Effector CD4-positive, alpha-beta T cell (primary cell): ENCODE measurements at regions not wholly inside any gene's neighbourhood (a gene's known extent, or its start where the extent isn't known, plus 50 kb on each side); places are given as distances from the start of the nearest gene placed in this dataset.
"Not testable (repeated sequence)": the region's sequence is repeated elsewhere in the genome, so short reads cannot be mapped to it uniquely, and the experiment has no call there.

ENCODE experiments used
- DNase-seq: peaks from one replicate; pipeline ENCODE4 v3.0.0-alpha.2; 2020

GRCh38 chr7:55743454-55743717 lies 119.2 kb downstream of the SEPTIN14 start:
- not testable (repeated sequence) for DNase-seq

DNA sequence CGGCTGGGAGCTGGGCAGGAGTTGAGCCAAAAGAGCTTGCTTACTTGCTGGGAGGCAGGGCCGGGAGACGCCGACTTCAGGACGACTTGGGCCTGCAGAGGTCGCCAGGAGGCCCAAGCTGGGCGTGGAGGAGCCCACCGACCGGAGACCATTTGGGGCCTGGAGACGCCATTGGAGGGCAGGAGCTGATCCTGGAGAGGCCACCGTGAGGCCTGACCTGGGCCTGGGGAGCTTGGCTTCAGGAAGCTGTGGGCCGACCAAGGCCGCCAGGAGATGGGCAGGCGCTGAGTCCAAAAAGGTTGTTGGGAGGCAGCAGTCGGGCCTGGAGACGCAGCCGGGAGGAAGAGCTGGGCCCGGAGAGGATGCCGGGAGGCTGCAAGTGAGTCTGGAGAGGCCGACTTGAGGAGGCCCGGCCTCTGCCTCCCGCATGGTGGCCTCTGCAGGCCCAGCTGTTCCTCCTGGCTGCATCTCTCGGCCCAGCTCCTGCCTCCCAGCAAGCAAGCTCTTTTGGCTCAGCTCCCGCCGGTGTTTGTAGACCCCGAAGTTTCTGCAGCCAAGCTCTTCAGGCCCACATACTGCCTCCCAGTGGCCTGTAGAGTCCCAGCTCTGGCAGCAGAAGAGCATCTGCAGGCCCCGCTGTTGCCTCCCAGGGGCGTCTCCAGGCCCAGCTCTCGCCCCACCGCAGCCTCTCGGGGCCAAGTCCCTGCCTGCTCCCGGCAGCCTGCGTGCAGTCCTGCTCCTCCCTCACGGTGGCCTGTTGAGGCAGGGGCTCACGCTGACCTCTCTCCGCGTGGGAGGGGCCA lies 119.7 kb downstream of the SEPTIN14 start:
- not testable (repeated sequence) for DNase-seq

DNA sequence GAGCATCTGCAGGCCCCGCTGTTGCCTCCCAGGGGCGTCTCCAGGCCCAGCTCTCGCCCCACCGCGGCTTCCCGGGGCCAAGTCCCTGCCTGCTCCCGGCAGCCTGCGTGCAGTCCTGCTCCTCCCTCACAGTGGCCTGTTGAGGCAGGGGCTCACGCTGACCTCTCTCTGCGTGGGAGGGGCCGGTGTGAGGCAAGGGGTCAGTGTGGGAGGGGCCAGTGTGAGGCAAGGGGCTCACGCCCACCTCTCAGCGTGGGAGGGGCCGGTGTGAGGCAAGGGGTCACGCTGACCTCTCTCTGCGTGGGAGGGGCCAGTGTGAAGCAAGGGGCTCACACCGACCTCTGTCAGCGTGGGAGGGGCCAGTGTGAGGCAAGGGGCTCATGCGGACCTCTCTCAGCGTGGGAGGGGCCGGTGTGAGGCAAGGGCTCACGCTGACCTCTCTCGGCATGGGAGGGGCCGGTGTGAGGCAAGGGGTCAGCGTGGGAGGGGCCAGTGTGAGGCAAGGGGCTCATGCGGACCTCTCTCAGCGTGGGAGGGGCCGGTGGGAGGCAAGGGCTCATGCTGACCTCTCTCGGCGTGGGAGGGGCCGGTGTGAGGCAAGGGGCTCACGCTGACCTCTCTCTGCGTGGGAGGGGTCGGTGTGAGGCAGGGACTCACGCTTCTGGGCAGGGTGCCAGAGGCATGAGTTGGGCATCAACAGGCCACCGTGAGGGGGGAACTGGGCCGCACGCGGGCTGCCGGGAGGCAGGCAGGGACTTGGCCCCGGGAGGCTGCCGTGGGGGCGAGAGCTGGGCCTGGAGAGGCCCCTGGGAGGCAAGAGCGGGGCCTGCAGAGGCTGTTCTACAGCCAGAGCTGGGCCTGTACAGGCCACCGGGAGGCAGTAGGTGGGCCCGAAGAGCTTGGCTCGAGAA lies 120.6 kb downstream of the SEPTIN14 start:
- not testable (repeated sequence) for DNase-seq

- not testable (repeated sequence) for DNase-seq
Measured at GRCh38 chr7:55740633-55741250, 121.8 kb downstream of the SEPTIN14 start.

DNA sequence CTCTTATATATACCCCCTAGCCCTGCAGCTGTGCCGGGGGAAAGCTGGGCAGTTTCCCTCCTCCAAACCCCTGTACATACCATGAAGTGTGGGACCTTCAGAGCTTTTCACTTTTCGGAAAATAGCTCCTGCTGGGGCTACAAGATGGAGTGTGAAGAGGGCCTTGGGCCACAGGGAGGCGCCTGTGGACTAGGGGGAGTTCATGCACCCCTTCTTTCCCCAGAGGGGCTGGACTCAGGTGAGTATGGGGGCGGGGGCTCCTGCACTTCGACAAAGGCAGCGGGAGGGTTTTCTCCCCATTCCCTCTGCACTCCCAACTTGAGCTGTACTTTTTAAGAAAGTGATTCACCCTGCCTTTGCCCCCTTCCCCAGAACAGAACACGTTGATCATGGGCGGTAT lies 122.5 kb downstream of the SEPTIN14 start:
- not testable (repeated sequence) for DNase-seq

DNA sequence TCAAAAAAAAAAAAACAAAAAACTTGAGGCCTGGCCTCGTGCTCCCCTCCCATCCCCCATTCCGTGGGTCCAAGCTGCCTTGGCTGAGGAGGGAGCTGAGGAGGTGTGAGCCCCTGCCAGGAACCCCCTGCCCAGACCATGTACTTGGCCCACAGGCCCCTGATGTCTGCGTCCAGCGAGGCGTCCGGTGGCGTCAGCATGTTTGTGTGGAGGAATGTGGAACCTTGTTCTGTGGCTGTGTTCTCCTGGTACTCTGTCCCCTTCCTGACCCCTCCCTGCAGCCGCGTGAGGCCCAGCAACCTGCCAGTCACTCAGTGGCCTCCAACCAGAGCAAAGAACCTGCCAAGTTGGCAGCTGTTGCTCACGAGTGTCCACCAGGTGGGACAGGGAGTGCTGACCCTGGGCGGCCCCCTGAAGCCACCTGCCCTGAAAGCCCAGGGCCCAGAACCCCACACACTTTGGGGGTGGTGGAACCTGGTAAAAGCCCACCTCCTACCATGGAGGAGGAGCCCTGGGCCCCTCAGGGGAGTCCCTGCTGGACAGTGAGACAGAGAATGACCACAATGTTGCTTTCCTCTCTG lies 125.8 kb downstream of the SEPTIN14 start:
- not testable (repeated sequence) for DNase-seq

- DNase-seq: no peak
Measured at GRCh38 chr7:55733241-55734140, 129.1 kb downstream of the SEPTIN14 start.

- no peak for DNase-seq
Measured at GRCh38 chr7:55731931-55732330, 130.6 kb downstream of the SEPTIN14 start.

DNA sequence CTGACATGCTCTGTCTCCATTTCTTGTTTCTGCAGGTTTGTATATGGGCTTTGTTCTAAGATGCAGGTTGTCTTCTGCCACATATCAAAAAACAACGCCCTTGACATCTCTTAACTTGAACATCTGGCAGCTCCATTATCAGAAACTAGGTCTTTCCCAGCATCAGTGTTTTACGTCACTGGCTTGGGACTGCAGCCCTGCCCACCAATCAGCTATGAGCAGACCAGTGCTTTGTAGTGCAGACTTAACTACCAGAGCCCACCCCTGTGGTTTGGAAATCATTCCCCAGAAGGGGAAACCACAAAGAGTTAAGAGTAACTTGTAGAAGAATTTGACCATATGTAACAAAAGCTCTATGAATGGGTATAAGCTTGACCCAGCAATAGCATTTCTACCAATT lies 132.4 kb downstream of the SEPTIN14 start:
- no peak for DNase-seq

GRCh38 chr7:55723621-55723941 lies 139.0 kb downstream of the SEPTIN14 start:
- no peak for DNase-seq

DNA sequence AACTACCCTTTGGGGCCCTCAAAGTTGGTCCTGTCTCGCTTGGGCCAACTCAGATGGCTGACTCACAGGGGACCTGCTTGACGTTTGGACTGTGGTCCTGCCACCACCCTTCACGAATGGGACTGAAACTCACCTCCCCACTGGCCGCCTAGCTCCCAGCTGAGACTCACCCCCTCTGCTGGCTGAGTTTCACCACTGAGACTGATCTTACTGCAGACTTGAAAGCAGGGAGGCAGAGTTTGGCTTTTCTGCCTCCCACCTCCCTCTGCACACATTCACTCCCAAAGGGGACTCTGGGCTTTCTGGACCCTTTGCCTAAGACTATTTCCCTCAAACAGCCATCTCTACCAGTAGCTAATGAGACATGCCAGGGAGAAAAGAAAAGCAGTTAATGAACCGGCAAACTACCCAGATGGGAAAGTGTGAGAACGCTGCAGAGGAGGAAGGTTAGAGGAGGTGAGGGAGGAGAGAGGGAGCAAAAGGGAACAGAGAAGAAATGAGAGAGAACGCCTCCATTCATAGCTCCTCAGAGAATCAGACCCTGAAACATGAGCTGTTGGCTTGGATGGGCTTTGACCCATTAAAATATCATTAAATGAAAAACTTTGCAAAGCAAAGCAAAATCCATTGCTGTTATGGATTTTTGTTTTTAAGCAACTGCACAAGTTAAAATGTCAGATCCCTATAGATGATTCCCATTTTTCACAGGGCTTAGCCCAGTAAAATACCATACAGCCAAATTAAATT lies 139.5 kb downstream of the SEPTIN14 start:
- not testable (repeated sequence) for DNase-seq

DNA sequence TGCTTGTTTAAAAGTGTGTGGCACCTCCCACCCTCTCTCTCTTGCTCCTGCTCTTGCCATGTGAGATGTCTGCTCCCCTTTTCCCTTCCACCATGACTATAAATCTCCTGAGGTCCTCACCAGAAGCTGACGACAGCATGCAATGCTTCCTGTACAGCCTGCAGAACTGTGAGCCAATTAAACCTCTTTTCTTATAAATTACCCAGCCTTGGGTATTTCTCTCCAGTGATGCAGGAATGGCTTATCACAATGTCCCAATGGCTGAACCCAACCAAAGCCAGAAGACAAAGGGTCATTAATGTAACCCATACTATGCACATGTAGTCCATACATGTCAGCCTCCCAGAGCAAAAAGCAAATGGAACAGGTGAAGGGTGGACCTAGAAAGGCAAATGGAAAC lies 141.5 kb downstream of the SEPTIN14 start:
- DNase-seq: not testable (repeated sequence)

- not testable (repeated sequence) for DNase-seq
Measured at GRCh38 chr7:55715247-55715867, 143.1 kb upstream of the VOPP1 start.

GRCh38 chr7:55714370-55714769 lies 142.1 kb upstream of the VOPP1 start:
- DNase-seq: not testable (repeated sequence)

DNA sequence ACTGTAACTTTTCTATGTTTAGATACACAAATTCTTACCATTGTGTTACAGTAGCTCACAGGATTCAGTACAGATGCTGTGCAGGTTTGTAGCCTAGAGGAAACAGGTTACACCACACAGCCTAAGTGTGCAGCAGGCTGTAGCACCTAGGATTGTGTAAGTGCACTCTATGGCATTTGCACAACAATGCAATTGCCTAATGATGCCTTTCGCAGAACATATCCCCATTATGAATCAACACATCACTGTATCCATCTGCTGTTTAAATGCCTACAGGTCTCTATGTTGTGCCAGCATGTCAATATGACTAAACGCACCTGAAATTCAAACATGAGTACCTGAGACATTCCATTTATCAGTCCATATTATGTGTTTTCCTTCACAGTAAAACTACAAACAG lies 138.0 kb upstream of the VOPP1 start:
- DNase-seq: not testable (repeated sequence)

GRCh38 chr7:55708028-55708427 lies 135.7 kb upstream of the VOPP1 start:
- not testable (repeated sequence) for DNase-seq

GRCh38 chr7:55707410-55707809 lies 135.1 kb upstream of the VOPP1 start:
- not testable (repeated sequence) for DNase-seq

DNA sequence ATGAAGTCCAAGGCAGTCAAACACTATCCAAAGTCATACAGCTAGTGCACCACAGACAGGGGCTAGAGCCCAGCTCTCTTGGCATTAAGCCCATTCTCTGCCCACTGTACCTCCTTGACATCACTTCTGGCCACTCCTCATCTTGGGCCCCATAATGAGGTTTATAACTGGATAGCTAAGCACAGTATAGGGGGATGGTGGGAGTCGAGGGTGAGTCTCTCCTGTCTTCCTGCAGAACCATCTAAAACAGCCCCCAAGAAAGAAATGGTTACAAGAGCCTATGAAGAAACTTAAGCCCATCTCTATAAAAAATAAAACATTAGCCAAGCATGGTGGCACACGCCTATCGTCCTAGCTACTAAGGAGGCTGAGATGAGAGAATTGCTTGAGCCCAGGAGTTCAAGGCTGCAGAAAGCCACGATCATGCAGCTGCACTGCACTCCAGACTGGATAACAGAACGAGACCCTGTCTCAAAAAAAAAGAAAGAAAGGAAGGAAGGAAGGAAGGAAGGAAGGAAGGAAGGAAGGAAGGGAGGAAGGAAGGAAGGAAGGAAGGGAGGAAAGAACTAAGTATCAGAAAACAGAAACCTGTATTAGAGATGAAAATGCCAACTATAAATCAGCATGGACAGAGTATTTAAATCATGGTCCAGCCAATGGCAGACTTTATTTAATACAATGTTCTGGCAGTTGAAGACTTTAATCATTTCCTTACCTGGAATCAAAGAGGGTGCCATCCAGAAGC lies 134.3 kb upstream of the VOPP1 start:
- not testable (repeated sequence) for DNase-seq

DNA sequence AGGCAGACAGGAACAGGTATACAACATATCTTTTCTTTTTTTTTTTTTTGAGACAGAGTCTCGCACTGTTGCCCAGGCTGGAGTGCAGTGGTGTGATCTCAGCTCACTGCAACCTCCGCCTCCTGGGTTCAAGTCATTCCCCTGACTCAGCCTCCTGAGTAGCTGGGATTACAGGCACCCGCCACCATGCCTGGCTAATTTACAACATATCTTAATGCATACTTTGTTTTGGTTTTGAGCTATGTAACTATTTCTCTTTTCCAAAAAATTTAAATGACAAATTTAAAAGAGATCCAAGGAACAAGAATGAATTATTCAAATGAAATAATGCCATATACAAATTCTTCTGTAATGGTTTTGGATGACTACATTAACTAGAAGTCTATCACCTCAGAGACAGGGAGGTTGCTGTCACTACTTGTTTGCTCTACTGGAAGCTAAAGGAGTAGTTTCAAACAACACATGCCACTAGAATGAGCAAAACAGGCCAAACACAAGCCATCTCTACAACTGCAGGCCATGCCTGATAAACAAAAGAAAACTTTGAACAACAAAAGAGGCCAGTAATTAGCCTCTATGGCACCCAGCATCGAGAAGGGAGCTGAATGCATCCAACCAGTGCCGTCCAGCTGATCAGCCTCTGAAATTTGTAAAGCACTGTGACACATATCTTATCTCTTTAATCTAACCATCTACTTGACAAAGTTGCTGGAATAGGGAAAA lies 133.6 kb upstream of the VOPP1 start:
- DNase-seq: not testable (repeated sequence)
